ENCODE measurements at regions not wholly inside any gene's neighbourhood (a gene's known extent, or its start where the extent isn't known, plus 50 kb on each side); places are given as distances from the start of the nearest gene placed in this dataset.

DNA sequence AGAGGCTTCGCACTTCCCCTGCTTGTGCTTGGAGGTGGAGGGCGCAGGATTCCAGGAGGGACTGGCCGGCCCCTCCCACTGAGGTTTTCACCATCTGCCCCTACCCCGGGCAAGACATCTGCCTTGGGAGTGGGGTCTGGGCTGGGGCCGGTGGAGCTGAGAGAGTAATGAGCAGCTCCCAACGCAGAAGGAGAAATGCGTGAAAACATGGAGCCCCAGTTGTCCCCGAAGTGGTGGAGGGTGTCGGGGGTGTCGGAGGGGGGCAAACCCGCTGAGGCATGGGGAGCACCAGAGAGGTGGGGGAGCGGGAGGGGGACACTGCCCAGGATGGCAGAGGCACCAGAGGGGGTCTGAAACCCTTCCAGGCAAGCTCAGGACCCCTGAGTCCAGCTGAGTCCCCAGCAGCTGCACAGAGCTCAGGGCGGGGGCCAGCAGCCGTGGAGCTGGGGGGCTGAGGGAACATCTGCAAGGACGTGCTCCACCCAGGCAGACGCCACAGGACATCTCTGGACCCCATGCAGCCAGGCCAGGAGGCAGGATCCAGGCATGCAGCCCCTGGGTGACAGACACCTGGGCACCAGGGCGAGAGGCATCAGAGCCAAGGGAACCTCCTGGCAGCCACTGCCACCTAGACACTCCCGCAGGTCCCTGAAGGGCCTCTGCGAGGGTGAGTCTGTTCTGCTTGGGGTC lies 110.6 kb downstream of the SIK1 start:
- Histone ChIP-seq H3K4me3 (ENCODE audit: low read depth, low read length, poor library complexity, severe bottlenecking) (no peak overlapping the region), H3K9me3 (ENCODE audit: low read depth, low read length, poor library complexity, severe bottlenecking) (no peaks in the 10 kb centered on the region), H3K4me1 (ENCODE audit: insufficient read depth, low read length, poor library complexity, severe bottlenecking) (no peaks in the 10 kb centered on the region), H3K27ac (ENCODE audit: low read depth, low read length, poor library complexity, severe bottlenecking) (no peak overlapping the region), H3K36me3 (ENCODE audit: insufficient read depth, low read length, poor library complexity, severe bottlenecking) (no peaks in the 10 kb centered on the region), H3K27me3 (replicated peaks; ENCODE audit: insufficient read depth, low read depth, low read length, poor library complexity) (no peaks in the 10 kb centered on the region)
- TF ChIP-seq, protein P1, sequence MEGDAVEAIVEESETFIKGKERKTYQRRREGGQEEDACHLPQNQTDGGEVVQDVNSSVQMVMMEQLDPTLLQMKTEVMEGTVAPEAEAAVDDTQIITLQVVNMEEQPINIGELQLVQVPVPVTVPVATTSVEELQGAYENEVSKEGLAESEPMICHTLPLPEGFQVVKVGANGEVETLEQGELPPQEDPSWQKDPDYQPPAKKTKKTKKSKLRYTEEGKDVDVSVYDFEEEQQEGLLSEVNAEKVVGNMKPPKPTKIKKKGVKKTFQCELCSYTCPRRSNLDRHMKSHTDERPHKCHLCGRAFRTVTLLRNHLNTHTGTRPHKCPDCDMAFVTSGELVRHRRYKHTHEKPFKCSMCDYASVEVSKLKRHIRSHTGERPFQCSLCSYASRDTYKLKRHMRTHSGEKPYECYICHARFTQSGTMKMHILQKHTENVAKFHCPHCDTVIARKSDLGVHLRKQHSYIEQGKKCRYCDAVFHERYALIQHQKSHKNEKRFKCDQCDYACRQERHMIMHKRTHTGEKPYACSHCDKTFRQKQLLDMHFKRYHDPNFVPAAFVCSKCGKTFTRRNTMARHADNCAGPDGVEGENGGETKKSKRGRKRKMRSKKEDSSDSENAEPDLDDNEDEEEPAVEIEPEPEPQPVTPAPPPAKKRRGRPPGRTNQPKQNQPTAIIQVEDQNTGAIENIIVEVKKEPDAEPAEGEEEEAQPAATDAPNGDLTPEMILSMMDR (conservative IDR thresholded peaks at IDR 0.05; ENCODE audit: low read depth, low read length) = no peak
- TF ChIP-seq EZH2 (IDR thresholded peaks at IDR 0.05; ENCODE audit: borderline replicate concordance, low read depth, low read length, poor library complexity, severe bottlenecking) = no peak
- BruUV-seq (replicated peaks) = no TSS peak
- ChIA-PET POLR2A (ENCODE audit: low non-redundant PET) (no interaction called here), CTCF (no interaction called here)
- intact Hi-C loops (cut with micrococcal nuclease; ENCODE audit: unreplicated experiment) = loop anchor here (10.0 kb wide), 1 partner anchor 328 kb away; no protein-coding TSS in a partner anchor
- DNase-seq (ENCODE audit: low spot score) = no peak

DNA sequence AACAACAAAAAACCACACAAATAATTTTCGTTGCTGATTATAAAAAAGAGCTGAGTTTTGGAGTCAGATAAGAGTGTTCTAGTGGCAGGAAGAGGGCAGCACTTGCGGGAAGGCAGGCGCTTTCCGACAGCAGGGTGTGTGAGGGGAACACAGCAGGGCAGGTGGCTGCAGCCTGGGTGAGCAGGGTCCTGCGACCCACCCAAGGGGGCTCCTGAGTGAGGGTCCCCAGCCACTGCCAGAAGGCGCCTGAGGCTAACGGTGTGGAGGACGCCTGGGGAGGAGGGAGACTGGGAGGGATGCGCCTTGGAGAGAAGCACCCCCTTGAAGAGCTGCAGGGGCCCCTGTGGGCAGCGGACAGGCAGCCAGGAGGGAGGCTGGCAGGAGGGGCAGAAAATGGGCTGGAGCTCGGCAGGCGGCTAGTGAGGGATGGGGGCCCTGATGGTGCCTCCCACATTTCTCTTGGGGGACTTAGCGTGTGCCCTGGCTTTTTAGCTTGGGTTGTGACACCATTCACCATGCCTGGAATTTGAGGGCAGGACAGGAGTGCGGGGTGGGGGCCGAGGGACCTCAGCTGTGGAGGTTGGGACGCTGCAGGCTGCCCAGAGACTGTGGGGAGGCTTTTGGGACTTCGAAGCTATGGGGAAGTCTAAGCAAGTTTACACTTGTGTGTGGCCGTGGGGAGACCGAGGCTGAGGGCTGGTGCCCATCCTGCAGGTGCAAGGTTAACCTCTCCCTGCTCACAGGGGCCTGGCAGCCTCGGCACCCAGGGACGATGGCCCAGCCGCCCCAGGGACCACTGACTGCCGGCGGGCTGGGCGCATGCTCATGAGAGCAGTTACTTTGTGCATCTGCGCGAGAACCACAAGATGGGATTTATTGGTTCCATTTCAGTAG lies 111.4 kb downstream of the SIK1 start:
- ChIA-PET CTCF (no interaction called here), POLR2A (ENCODE audit: low non-redundant PET) (no interaction called here)
- Histone ChIP-seq H3K4me1 (ENCODE audit: insufficient read depth, low read length, poor library complexity, severe bottlenecking) (no peaks in the 10 kb centered on the region), H3K4me3 (ENCODE audit: low read depth, low read length, poor library complexity, severe bottlenecking) (no peak overlapping the region), H3K27me3 (replicated peaks; ENCODE audit: insufficient read depth, low read depth, low read length, poor library complexity) (no peaks in the 10 kb centered on the region), H3K9me3 (ENCODE audit: low read depth, low read length, poor library complexity, severe bottlenecking) (no peaks in the 10 kb centered on the region), H3K36me3 (ENCODE audit: insufficient read depth, low read length, poor library complexity, severe bottlenecking) (no peaks in the 10 kb centered on the region), H3K27ac (ENCODE audit: low read depth, low read length, poor library complexity, severe bottlenecking) (no peak overlapping the region)
- no peak for DNase-seq (ENCODE audit: low spot score)
- intact Hi-C loops (cut with micrococcal nuclease; ENCODE audit: unreplicated experiment) = loop anchor here (10.0 kb wide), 1 partner anchor 329 kb away; no protein-coding TSS in a partner anchor
- BruUV-seq (replicated peaks) = no TSS peak
- no peak for TF ChIP-seq EZH2 (IDR thresholded peaks at IDR 0.05; ENCODE audit: borderline replicate concordance, low read depth, low read length, poor library complexity, severe bottlenecking)
- TF ChIP-seq, protein P1 (conservative IDR thresholded peaks at IDR 0.05; ENCODE audit: low read depth, low read length) = 0 out of 2 replicates have a peak, but pooled peaks have one; percentile 21

DNA sequence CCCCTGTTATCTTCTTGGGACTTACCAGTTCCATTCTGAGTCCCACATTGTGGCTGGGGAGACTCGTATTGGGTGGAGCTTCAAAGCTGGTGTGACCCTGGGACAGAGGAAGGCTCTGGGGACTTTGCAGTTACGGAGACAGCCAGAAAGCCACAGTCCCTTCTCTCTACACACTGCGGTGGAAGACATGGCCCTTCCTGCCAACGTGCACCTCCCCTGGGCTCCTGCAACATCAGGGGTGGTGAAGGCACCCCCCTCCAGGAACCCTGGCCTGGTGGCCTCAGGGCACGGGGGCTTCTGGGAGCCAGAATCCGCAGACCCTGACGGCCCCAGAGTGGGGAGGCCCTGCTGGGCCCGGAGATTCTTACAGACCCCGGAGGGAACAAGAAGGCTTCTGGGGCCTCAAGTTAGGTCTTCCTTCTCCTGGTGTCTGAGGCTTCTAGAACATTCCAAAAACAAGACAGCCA lies 113.0 kb downstream of the SIK1 start:
- POLR2A ChIA-PET (ENCODE audit: low non-redundant PET) = no interaction called here
- Histone ChIP-seq H3K4me3 (ENCODE audit: low read depth, low read length, poor library complexity, severe bottlenecking) (no peak overlapping the region), H3K27me3 (replicated peaks; ENCODE audit: insufficient read depth, low read depth, low read length, poor library complexity) (no peaks in the 10 kb centered on the region), H3K9me3 (ENCODE audit: low read depth, low read length, poor library complexity, severe bottlenecking) (no peaks in the 10 kb centered on the region), H3K27ac (ENCODE audit: low read depth, low read length, poor library complexity, severe bottlenecking) (no peak overlapping the region), H3K4me1 (ENCODE audit: insufficient read depth, low read length, poor library complexity, severe bottlenecking) (no peaks in the 10 kb centered on the region), H3K36me3 (ENCODE audit: insufficient read depth, low read length, poor library complexity, severe bottlenecking) (no peaks in the 10 kb centered on the region)
- CTCF ChIA-PET = no interaction called here
- TF ChIP-seq, protein P1 (conservative IDR thresholded peaks at IDR 0.05; ENCODE audit: low read depth, low read length) = no peak
- TF ChIP-seq EZH2 (IDR thresholded peaks at IDR 0.05; ENCODE audit: borderline replicate concordance, low read depth, low read length, poor library complexity, severe bottlenecking) = no peak
- no peak for DNase-seq (ENCODE audit: low spot score)
- no TSS peak for BruUV-seq (replicated peaks)
- intact Hi-C loops (cut with micrococcal nuclease; ENCODE audit: unreplicated experiment) = loop anchor here (10.0 kb wide), 1 partner anchor 331 kb away; no protein-coding TSS in a partner anchor

Data from A673 (cell line).